22Rv1 (cell line): ENCODE measurements at regions not wholly inside any gene's neighbourhood (a gene's known extent, or its start where the extent isn't known, plus 50 kb on each side); places are given as distances from the start of the nearest gene placed in this dataset.
A peak's percentile ranks its signal among the peaks of the same experiment; 100 is the strongest.

Experiments used
- H3K27ac ChIP-seq: fragments of 450-650 bp; 2 replicates; pipeline ENCODE4 v1.5.1; 2017
- CTCF ChIP-seq: fragments of 450-650 bp; IDR thresholded peaks from 2 replicates; pipeline ENCODE4 v1.5.1; 2017; ENCODE audit warnings: mild to moderate bottlenecking
- ZFX ChIP-seq: fragments of 450-650 bp; IDR thresholded peaks from 2 replicates; pipeline ENCODE4 v1.6.1; 2017; ENCODE audit warnings: antibody characterized with exemption, borderline replicate concordance

- H3K27ac ChIP-seq, result no peak overlapping the region
- TF ChIP-seq ZFX (no peak), CTCF (no peak)
These were observed 452.9 kb upstream of the B3GAT1 start for GRCh38 chr11:134864968-134865305.

DNA sequence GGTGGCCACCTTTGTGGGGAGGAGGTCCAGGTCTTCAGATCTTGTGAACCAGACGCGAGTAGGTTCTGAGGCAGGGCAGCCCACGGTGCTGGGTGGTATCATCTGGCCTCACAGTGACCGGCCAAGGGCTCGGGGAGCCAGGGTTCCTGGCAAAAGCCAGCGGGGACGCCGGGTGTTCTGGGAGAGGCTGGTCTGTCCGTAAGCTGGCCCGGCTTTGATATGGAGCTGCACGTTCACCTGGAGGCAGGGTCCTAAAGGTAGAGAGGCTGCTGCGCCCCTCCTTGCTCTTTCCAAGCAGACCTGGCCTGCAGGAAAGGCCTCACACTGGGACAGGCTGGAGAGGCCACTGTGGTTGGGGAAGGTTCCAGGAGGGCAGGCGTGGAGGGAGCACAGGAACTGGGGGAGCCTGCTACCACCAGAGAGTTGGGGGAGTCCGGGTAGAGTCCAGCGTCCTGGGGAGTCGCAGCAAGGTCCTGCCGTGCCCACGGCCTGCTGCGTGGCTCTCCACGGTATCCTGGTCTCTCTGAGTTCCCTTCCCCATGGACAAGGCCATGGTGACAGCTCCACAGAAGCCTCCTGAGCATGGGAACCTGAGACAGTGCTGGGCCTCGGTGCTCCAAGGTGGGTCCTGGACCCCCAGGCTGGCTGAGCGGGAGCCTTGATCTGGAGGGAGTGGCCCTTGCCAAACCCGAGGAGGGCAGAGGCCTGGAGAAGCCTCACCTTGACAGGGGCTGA lies 452.4 kb upstream of the B3GAT1 start:
- TF ChIP-seq ZFX (no peak), CTCF (no peak)

GRCh38 chr11:134863294-134863693 lies 451.3 kb upstream of the B3GAT1 start:
- H3K27ac ChIP-seq, result no peak overlapping the region
- TF ChIP-seq CTCF (no peak), ZFX (no peak)

More for the DNA sequence above, 452.4 kb upstream of the B3GAT1 start:
- H3K27ac ChIP-seq, result no peak overlapping the region

GRCh38 chr11:134862587-134863195 lies 450.6 kb upstream of the B3GAT1 start:
- TF ChIP-seq ZFX, result no peak
- no peak for TF ChIP-seq CTCF
- H3K27ac ChIP-seq, result no peak overlapping the region

DNA sequence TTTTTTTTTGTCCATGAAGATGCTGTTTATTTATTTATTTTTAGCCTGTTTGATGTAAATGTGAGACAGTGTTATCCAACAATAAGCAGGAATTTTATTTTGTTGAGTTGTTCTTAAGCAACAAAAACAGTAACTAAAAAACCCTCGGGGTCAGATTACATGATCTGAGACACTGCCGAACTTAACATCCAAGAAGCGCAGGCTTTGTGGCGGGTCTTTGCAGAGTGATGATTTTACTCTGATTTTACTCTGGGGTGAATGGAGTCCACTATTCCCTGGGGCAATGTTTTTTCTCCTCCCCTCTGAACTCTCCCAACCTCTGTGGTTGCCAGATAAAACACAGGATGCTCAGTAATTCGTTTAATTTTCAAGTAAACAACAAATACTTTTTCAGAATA lies 450.1 kb upstream of the B3GAT1 start:
- TF ChIP-seq ZFX (no peak), CTCF (no peak)
- H3K27ac ChIP-seq, result no peak overlapping the region

DNA sequence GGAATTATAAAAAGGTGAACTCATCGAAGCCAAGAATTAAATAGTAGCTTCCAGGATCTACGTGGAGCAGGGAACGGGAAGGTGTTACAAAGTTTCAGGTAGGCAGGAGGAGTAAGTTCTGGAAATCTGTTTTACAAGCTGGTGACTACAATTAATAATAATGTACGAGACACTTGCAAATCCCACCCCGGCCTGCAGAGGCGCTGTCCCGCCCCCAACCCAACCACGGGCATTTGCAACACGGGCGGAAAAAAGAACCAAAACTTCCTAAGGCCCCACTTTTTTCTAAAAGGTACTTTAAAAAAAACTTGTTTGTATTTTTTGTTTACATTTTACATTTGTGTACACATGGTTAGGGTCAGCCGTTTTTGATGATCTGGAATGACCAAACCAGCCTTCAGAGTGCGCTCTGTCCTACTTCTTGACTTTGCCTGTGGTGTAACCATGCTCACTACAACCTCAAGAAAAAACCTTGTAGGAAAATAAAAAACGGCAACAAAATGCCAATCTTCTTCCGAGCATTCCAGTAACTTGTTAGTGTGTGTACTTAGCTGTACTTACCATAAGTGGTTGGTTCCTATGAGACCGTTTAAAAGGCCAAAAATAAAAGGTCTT lies 449.6 kb upstream of the B3GAT1 start:
- TF ChIP-seq CTCF (peak; percentile 79), ZFX (no peak)
- no peak overlapping the region for H3K27ac ChIP-seq

GRCh38 chr11:134858783-134859480 lies 446.9 kb upstream of the B3GAT1 start:
- TF ChIP-seq CTCF (no peak), ZFX (no peak)
- H3K27ac ChIP-seq, result no peak overlapping the region
